Adipocyte (in vitro differentiated cells): ENCODE measurements at regions not wholly inside any gene's neighbourhood (a gene's known extent, or its start where the extent isn't known, plus 50 kb on each side); places are given as distances from the start of the nearest gene placed in this dataset.
"Not testable (repeated sequence)": the region's sequence is repeated elsewhere in the genome, so short reads cannot be mapped to it uniquely, and the experiment has no call there.

Experiments
- DNase-seq: peaks from one replicate; pipeline ENCODE4 v3.0.0-alpha.2; 2015; ENCODE audit warnings: low read depth
- H3K27me3 ChIP-seq: replicated peaks from 2 replicates; pipeline ENCODE4 v1.7.0; 2013; ENCODE audit warnings: mild to moderate bottlenecking, low read length, moderate library complexity; ENCODE audit not compliant: control insufficient read depth, insufficient read depth
- H3K36me3 ChIP-seq: 2 replicates; pipeline ENCODE4 v1.7.0; 2013; ENCODE audit warnings: low read length, mild to moderate bottlenecking, moderate library complexity; ENCODE audit not compliant: control insufficient read depth, insufficient read depth, severe bottlenecking
- H3K4me1 ChIP-seq: 2 replicates; pipeline ENCODE4 v1.7.0; 2013; ENCODE audit warnings: mild to moderate bottlenecking, low read length, moderate library complexity; ENCODE audit not compliant: control insufficient read depth, insufficient read depth
- H3K4me3 ChIP-seq: 2 replicates; pipeline ENCODE4 v1.7.0; 2013; ENCODE audit warnings: mild to moderate bottlenecking, low read length, moderate library complexity
- H3K9ac ChIP-seq: 2 replicates; pipeline ENCODE4 v1.7.0; 2013; ENCODE audit warnings: mild to moderate bottlenecking, low read length, moderate library complexity
- H3K9me3 ChIP-seq: 2 replicates; pipeline ENCODE4 v1.7.0; 2013; ENCODE audit warnings: mild to moderate bottlenecking, low read length, moderate library complexity; ENCODE audit not compliant: control insufficient read depth

DNA sequence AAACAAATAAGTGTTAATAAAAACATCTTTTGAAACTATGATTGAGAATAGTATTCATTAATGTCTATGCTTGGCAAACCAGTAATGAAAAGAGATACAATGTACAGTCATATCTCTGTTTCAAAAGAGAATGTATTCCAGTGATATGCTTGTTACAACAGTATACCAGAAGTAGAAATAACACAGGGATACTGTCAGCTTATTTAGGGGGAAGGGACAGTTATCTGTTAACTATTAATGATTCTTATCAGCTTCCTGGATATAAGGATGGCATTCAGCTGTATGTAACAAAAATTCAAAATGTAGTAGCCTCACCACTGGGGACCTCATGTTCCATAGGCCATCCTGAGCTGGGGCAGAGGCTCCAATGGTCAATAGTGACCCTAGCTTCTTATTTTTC lies 103.8 kb upstream of the TBX18 start:
- Histone ChIP-seq H3K4me1 (peaks cover 37% of the 10 kb centered on the region), H3K36me3 (no peaks in the 10 kb centered on the region), H3K9me3 (no peaks in the 10 kb centered on the region), H3K4me3 (no peak overlapping the region), H3K9ac (peak overlapping the region; percentile 15), H3K27me3 (no peaks in the 10 kb centered on the region)
- no peak for DNase-seq

DNA sequence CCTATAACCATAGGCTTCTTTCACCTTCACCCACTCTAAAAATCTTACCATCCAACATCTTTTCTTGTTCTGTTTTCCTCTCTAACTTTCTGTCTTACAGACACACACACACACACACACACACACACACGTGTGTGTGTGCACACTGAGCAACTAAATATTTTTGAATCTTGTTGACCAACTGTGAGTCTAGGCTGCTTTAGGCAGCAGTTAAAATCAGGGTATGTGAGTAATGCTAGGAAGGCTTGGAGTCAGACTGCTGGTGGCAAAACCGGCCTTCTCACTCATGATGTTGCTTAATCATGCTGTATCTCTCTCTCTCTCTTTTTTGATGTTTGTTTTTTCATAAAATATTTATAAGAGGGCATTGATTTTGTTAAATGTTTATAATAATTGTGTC lies 103.1 kb upstream of the TBX18 start:
- Histone ChIP-seq H3K9me3 (no peaks in the 10 kb centered on the region), H3K4me3 (no peak overlapping the region), H3K4me1 (peaks cover 31% of the 10 kb centered on the region), H3K36me3 (no peaks in the 10 kb centered on the region), H3K9ac (peak overlapping the region; percentile 28), H3K27me3 (no peaks in the 10 kb centered on the region)
- no peak for DNase-seq

DNA sequence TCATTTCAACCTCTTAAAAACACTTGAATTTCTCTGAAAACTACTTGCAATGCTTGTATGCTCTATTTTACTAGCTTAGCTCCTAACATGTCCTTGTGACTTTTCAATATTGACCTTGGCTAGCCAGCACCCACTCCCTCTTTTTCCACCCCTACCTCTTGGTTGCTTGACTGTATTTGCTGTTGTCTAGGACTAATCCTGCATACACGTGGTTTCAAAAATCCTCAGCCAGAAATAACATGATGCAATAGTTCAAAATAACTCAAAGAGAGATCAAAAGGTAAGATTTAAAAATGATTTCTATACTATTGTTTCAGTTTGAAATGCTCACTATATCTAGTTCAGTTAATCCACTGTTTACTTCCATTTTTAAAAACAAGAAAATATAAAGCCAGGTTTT lies 102.3 kb upstream of the TBX18 start:
- Histone ChIP-seq H3K4me3 (no peak overlapping the region), H3K27me3 (no peaks in the 10 kb centered on the region), H3K9me3 (no peaks in the 10 kb centered on the region), H3K36me3 (no peaks in the 10 kb centered on the region), H3K9ac (no peak overlapping the region), H3K4me1 (peaks cover 23% of the 10 kb centered on the region)
- no peak for DNase-seq

DNA sequence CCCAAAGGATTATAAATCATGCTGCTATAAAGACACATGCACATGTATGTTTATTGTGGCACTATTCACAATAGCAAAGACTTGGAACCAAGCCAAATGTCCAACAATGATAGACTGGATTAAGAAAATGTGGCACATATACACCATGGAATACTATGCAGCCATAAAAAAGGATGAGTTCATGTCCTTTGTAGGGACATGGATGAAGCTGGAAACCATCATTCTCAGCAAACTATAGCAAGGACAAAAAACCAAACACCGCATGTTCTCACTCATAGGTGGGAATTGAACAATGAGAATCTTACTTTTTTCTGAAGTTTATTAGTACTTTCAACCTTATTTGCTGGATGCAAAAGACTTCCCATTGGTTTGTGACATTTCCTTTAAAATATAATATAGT lies 101.0 kb upstream of the TBX18 start:
- not testable (repeated sequence) for H3K4me3 ChIP-seq, H3K9me3 ChIP-seq, H3K36me3 ChIP-seq, H3K27me3 ChIP-seq, H3K9ac ChIP-seq, DNase-seq
- H3K4me1 ChIP-seq: peaks cover 30% of the 10 kb centered on the region

DNA sequence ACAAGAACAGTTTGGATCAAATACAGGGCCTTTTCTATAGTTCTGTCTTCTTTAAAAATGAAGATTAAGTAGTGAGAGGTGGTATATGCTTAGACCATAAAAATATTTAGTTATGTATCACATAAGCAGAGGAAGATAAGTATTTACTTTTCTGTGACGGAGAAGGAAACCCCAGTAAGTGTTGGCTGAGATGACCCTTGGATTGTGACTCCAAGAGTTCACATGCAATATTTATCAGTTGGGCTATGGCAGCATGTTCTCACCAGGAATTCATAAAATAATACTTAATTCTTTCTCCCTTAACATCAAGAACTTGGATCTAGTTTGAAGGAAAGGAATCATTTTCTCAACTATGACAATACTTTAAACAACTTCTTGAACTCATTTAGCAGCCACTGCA lies 98.4 kb upstream of the TBX18 start:
- DNase-seq: no peak
- Histone ChIP-seq H3K9me3 (no peaks in the 10 kb centered on the region), H3K4me3 (no peak overlapping the region), H3K9ac (no peak overlapping the region), H3K4me1 (peaks cover 26% of the 10 kb centered on the region), H3K36me3 (no peaks in the 10 kb centered on the region), H3K27me3 (no peaks in the 10 kb centered on the region)

DNA sequence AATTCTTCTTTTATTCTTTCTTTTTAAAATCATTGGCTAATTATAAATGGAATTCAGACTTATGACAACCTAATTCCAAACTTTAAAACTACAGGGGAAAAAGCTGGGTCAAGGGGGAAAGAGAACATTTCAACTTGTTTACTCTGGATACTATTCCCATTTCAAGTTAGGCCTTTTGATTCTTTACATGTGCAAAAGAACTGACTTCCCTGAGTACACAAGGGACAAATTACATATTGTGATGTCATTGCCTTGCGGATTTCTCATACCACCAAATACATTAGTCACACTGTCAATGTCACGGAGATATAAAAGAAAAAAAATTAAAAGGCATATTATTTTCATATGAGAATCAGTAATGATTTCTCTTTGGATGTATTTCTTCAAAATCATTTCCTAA lies 96.5 kb upstream of the TBX18 start:
- no peak for DNase-seq
- Histone ChIP-seq H3K36me3 (no peaks in the 10 kb centered on the region), H3K27me3 (no peaks in the 10 kb centered on the region), H3K4me3 (no peak overlapping the region), H3K4me1 (peaks cover 11% of the 10 kb centered on the region), H3K9me3 (no peaks in the 10 kb centered on the region), H3K9ac (no peak overlapping the region)

DNA sequence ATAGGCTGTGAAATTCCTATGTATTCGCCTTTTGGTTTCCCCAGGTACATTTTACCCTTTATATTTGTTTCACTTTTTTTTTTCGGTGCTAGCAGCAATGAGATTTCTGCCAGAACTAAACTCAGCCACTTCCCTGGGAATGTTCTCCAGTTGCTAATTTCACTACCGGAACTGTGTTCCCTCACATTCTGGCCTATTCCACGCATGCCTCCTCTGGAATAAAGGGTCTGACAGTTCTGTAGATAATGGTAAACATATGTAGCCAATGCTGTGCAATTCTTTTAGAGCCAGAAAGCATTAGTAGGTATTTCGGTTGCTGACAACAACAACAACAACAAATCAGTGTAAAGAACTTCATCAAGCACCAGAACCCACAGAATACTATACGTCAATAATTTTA lies 96.1 kb upstream of the TBX18 start:
- Histone ChIP-seq H3K9me3 (no peaks in the 10 kb centered on the region), H3K4me3 (no peak overlapping the region), H3K27me3 (no peaks in the 10 kb centered on the region), H3K36me3 (no peaks in the 10 kb centered on the region), H3K9ac (no peak overlapping the region), H3K4me1 (peaks cover 11% of the 10 kb centered on the region)
- no peak for DNase-seq

DNA sequence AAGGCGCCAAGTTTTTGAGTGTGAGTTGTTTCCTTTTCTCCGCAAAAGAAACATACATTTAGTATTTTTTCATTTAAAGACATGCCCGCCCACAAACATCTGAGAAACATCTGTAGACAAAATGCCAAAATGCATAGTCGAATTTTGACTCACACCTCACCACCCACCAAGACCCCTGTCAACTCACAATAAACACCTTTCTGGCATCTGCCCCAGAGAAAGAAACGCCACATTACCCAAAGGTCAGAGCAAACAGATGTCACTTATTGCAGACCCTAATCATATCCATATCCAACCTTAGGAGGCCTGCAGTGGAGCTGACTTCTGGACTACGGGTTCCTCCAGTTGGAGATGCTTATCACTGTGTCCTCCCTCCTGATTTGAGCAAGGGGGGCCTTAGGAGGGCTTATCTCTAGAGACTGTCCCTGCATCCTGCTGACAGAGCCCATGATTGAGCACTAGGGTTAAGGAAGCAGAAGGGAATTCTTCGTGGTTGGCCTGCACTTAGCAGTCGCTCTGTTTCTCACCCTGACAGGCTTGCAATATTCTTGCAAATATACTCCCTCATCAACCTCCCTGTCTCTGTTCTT lies 90.5 kb upstream of the TBX18 start:
- no peak for DNase-seq
- no peak overlapping the region for H3K4me3 ChIP-seq
- H3K36me3 ChIP-seq: no peaks in the 10 kb centered on the region
- no peaks in the 10 kb centered on the region for H3K27me3 ChIP-seq
- peaks cover 20% of the 10 kb centered on the region for H3K4me1 ChIP-seq
- no peaks in the 10 kb centered on the region for H3K9me3 ChIP-seq
- no peak overlapping the region for H3K9ac ChIP-seq

DNA sequence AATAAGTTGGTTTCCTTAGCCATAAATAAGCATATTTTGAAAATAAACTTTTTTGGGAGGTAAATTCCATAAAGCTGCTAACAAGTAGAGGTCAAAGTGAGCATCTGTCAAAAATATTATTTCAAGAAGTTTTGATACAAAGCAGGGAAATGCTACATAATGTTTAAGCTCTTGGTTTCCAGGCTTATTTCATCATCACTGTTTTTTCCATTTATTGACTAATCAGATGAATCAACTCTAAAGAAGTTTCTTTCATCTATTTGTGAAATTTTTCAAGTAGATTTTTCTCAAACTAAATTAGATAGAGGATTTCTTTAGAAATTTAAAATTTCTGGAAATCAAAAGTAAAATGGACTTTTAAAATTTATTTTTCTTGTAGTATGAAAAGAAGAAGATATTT lies 89.5 kb upstream of the TBX18 start:
- Histone ChIP-seq H3K9ac (no peak overlapping the region), H3K4me1 (peaks cover 20% of the 10 kb centered on the region), H3K27me3 (no peaks in the 10 kb centered on the region), H3K36me3 (no peaks in the 10 kb centered on the region), H3K9me3 (no peaks in the 10 kb centered on the region), H3K4me3 (peak overlapping the region; percentile 29)
- DNase-seq: no peak

DNA sequence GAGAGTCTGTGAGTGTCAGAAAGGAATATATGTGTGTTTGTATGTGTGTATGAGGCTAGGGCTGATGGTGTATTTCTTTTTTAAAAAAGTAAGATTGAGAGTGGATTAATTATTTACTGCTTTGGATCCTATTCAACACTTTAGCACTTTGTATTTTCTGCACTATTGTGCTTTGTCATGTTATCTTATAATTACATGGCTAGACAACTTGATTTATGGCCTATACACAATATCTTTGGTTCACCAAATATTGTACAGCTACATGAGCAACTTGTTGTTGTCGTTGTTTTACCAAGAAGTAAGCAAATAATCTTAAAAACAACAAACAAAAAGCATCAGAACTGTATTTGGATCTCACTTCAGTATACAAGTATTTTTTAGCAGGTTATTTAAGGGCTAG lies 84.6 kb upstream of the TBX18 start:
- Histone ChIP-seq H3K27me3 (no peaks in the 10 kb centered on the region), H3K9ac (no peak overlapping the region), H3K4me1 (peaks cover 14% of the 10 kb centered on the region), H3K4me3 (no peak overlapping the region), H3K36me3 (no peaks in the 10 kb centered on the region), H3K9me3 (no peaks in the 10 kb centered on the region)
- DNase-seq: no peak

DNA sequence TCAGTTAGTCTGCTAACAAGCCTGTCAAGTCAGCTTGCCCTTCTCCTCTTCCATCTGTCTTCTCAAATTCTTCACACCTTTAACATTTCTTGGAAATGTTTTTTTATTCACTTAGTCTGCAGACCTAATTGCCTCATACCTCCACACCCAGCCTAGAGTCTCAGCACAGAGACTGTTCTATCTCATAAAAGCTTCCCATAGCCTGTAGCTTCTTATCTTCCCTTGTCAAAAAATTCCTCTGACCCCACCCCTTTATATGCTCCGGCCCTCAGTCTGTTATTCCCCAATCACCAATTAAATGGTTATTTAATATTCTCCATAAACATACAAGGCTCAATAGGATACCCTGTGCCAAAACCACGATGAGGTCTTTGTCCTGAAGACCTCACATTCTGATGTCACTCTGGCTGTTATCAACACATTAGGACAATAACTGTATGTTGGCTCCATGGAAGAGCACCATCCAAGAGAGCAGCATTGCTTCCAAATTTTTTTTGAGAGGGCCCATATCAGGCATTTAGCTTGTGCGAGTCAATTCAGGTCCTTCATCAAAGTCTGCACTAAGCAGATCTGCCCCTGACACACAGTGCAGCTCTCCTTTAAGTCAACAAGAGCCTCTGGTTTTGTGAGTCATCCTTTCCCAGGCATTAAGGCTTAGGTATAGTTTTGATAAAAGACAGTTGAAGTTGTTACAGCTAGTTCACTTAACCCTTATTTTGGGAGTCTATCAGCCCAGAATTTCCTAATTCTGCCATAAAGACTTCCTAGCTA lies 83.2 kb upstream of the TBX18 start:
- Histone ChIP-seq H3K9me3 (no peaks in the 10 kb centered on the region), H3K9ac (no peak overlapping the region)
- DNase-seq: no peak

More for the DNA sequence above, 83.2 kb upstream of the TBX18 start:
- no peaks in the 10 kb centered on the region for H3K27me3 ChIP-seq
- peaks cover 9% of the 10 kb centered on the region for H3K4me1 ChIP-seq
- H3K36me3 ChIP-seq: no peaks in the 10 kb centered on the region
- H3K4me3 ChIP-seq: no peak overlapping the region
